ENCODE measurements at regions not wholly inside any gene's neighbourhood (a gene's known extent, or its start where the extent isn't known, plus 50 kb on each side); places are given as distances from the start of the nearest gene placed in this dataset.
A peak's percentile ranks its signal among the peaks of the same experiment; 100 is the strongest.
"Not testable (repeated sequence)": the region's sequence is repeated elsewhere in the genome, so short reads cannot be mapped to it uniquely, and the experiment has no call there.

GRCh38 chr3:87101861-87102625, 111.1 kb upstream of the VGLL3 start:
- Histone ChIP-seq H3K4me3 (no peak overlapping the region), H3K27ac (replicated peaks in 1 of 4) (no peak overlapping the region), H3K36me3 (no peaks in the 10 kb centered on the region), H3K4me1 (no peaks in the 10 kb centered on the region), H3K9me3 (no peaks in the 10 kb centered on the region), H3K27me3 (no peaks in the 10 kb centered on the region)
- TF ChIP-seq EP300 (IDR thresholded peaks at IDR 0.05): no peak
- TF ChIP-seq CTCF (IDR thresholded peaks at IDR 0.05): no peak
- no peak for TF ChIP-seq POLR2A (IDR thresholded peaks at IDR 0.05; ENCODE audit: low read depth)
- no peak for TF ChIP-seq POLR2AphosphoS5 (IDR thresholded peaks at IDR 0.05)
- no peak for DNase-seq (ENCODE audit: extremely low spot score)
- intact Hi-C loops (cut with DNase I): no loop called here
- 69% methylated on average over 6 of the region's 6 CpGs for WGBS

GRCh38 chr3:87097733-87098132, 106.8 kb upstream of the VGLL3 start:
- DNase-seq (ENCODE audit: extremely low spot score); H3K4me3 ChIP-seq; H3K9me3 ChIP-seq; intact Hi-C loops (cut with DNase I); H3K27me3 ChIP-seq; H3K4me1 ChIP-seq; H3K27ac ChIP-seq (replicated peaks in 1 of 4); H3K36me3 ChIP-seq: not testable (repeated sequence)
- 97% methylated on average over 9 of the region's 9 CpGs for WGBS

GRCh38 chr3:87090631-87091030, 99.7 kb upstream of the VGLL3 start:
- H3K4me3 ChIP-seq: no peak overlapping the region
- H3K27me3 ChIP-seq: no peaks in the 10 kb centered on the region
- no peak overlapping the region for H3K27ac ChIP-seq (replicated peaks in 1 of 4)
- DNase-seq (ENCODE audit: extremely low spot score): no peak
- H3K4me1 ChIP-seq: peaks cover 0 to 24% (median 8%) of the 10 kb centered on the region in 4 donors
- no peaks in the 10 kb centered on the region for H3K36me3 ChIP-seq
- intact Hi-C loops (cut with DNase I): no loop called here
- TF ChIP-seq CTCF (IDR thresholded peaks at IDR 0.05): no peak
- no peak for TF ChIP-seq POLR2A (IDR thresholded peaks at IDR 0.05; ENCODE audit: low read depth)
- no peak for TF ChIP-seq EP300 (IDR thresholded peaks at IDR 0.05)
- TF ChIP-seq POLR2AphosphoS5 (IDR thresholded peaks at IDR 0.05): no peak
- no peaks in the 10 kb centered on the region for H3K9me3 ChIP-seq

- intact Hi-C loops (cut with DNase I): loop anchor here (5.0 kb wide), 1 partner anchor 302 kb away; no protein-coding TSS in a partner anchor
- no peaks in the 10 kb centered on the region for H3K27me3 ChIP-seq
- no peak for DNase-seq (ENCODE audit: extremely low spot score)
- H3K4me3 ChIP-seq: peak overlapping the region; percentile 56 to 78 (median 66)
- H3K9me3 ChIP-seq: no peaks in the 10 kb centered on the region
- TF ChIP-seq POLR2AphosphoS5 (IDR thresholded peaks at IDR 0.05) (peak in 1 of 2 donors; percentile 71), CTCF (IDR thresholded peaks at IDR 0.05) (no peak)
- peak overlapping the region; percentile 68 to 81 (median 77) for H3K27ac ChIP-seq (replicated peaks in 1 of 4)
- H3K4me1 ChIP-seq: peaks cover 0 to 24% (median 8%) of the 10 kb centered on the region in 4 donors
- 4% methylated on average over 21 of the region's 41 CpGs for WGBS
- no peaks in the 10 kb centered on the region for H3K36me3 ChIP-seq
Observed at GRCh38 chr3:87088993-87089841, 98.3 kb upstream of the VGLL3 start.

GRCh38 chr3:87088430-87088992, 97.6 kb upstream of the VGLL3 start:
- H3K27ac ChIP-seq (replicated peaks in 1 of 4): peak overlapping the region; percentile 68 to 81 (median 77)

More at GRCh38 chr3:87088430-87088992, 97.6 kb upstream of the VGLL3 start:
- intact Hi-C loops (cut with DNase I): loop anchor here (5.0 kb wide), 1 partner anchor 301 kb away; no protein-coding TSS in a partner anchor
- no peaks in the 10 kb centered on the region for H3K36me3 ChIP-seq
- WGBS: 57% methylated on average over 15 of the region's 15 CpGs
- no peaks in the 10 kb centered on the region for H3K9me3 ChIP-seq
- H3K4me1 ChIP-seq: peaks cover 0 to 24% (median 8%) of the 10 kb centered on the region in 4 donors
- DNase-seq (ENCODE audit: extremely low spot score): no peak
- H3K4me3 ChIP-seq: peak overlapping the region; percentile 56 to 78 (median 66)
- TF ChIP-seq POLR2AphosphoS5 (IDR thresholded peaks at IDR 0.05): no peak
- no peak for TF ChIP-seq CTCF (IDR thresholded peaks at IDR 0.05)
- TF ChIP-seq POLR2A (IDR thresholded peaks at IDR 0.05; ENCODE audit: low read depth): no peak
- no peak for TF ChIP-seq EP300 (IDR thresholded peaks at IDR 0.05)
- no peaks in the 10 kb centered on the region for H3K27me3 ChIP-seq

All from esophagus muscularis mucosa (tissue), 4 donors.